Type B pancreatic cell (in vitro differentiated cells): ENCODE measurements at regions not wholly inside any gene's neighbourhood (a gene's known extent, or its start where the extent isn't known, plus 50 kb on each side); places are given as distances from the start of the nearest gene placed in this dataset.

Source experiments
- DNase-seq: peaks from one replicate; pipeline ENCODE4 v3.0.0; 2021; ENCODE audit warnings: mixed read lengths; ENCODE audit not compliant: unreplicated experiment; ENCODE audit errors: extremely low spot score
- H3K27ac Mint-ChIP-seq: 2 replicates; pipeline ENCODE4 v1.8.0; 2021; ENCODE audit warnings: mild to moderate bottlenecking, mixed read lengths
- H3K27me3 Mint-ChIP-seq: 2 replicates; pipeline ENCODE4 v1.8.0; 2021; ENCODE audit warnings: mixed read lengths
- H3K36me3 Mint-ChIP-seq: 2 replicates; pipeline ENCODE4 v1.8.0; 2021; ENCODE audit warnings: mixed read lengths
- H3K4me1 Mint-ChIP-seq: one replicate; pipeline ENCODE4 v1.8.0; 2021; ENCODE audit warnings: mixed read lengths; ENCODE audit not compliant: unreplicated experiment
- H3K4me3 Mint-ChIP-seq: 2 replicates; pipeline ENCODE4 v1.8.0; 2021; ENCODE audit warnings: mild to moderate bottlenecking, mixed read lengths
- H3K9me3 Mint-ChIP-seq: 2 replicates; pipeline ENCODE4 v1.8.0; 2021; ENCODE audit warnings: mixed read lengths
- CTCF ChIP-seq: fragments of 200-600 bp; sonication (generic); conservative IDR thresholded peaks from 2 replicates; pipeline ENCODE4 v1.5.0; 2021; ENCODE audit warnings: antibody characterized with exemption, mild to moderate bottlenecking

- no peaks in the 10 kb centered on the region for H3K36me3 Mint-ChIP-seq
- no peak overlapping the region for H3K27ac Mint-ChIP-seq
Measured at GRCh38 chr1:244941121-244941520, 76.8 kb upstream of the HNRNPU start.

GRCh38 chr1:244937099-244937498 lies 72.8 kb upstream of the HNRNPU start:
- H3K36me3 Mint-ChIP-seq, result no peaks in the 10 kb centered on the region
- no peak overlapping the region for H3K4me3 Mint-ChIP-seq
- no peaks in the 10 kb centered on the region for H3K4me1 Mint-ChIP-seq
- no peak for TF ChIP-seq CTCF
- no peak for DNase-seq
- H3K9me3 Mint-ChIP-seq, result no peaks in the 10 kb centered on the region
- H3K27me3 Mint-ChIP-seq, result no peaks in the 10 kb centered on the region
- H3K27ac Mint-ChIP-seq, result no peak overlapping the region

More at GRCh38 chr1:244941121-244941520, 76.8 kb upstream of the HNRNPU start:
- H3K4me1 Mint-ChIP-seq, result no peaks in the 10 kb centered on the region
- no peak overlapping the region for H3K4me3 Mint-ChIP-seq
- no peak for DNase-seq
- TF ChIP-seq CTCF, result no peak
- no peaks in the 10 kb centered on the region for H3K9me3 Mint-ChIP-seq
- H3K27me3 Mint-ChIP-seq, result no peaks in the 10 kb centered on the region

GRCh38 chr1:244920911-244921761 lies 56.8 kb upstream of the HNRNPU start:
- peaks cover 6% of the 10 kb centered on the region for H3K4me1 Mint-ChIP-seq
- no peak overlapping the region for H3K27ac Mint-ChIP-seq
- no peak for TF ChIP-seq CTCF
- DNase-seq, result no peak
- peaks cover 31% of the 10 kb centered on the region for H3K27me3 Mint-ChIP-seq
- H3K9me3 Mint-ChIP-seq, result no peaks in the 10 kb centered on the region
- H3K4me3 Mint-ChIP-seq, result no peak overlapping the region
- H3K36me3 Mint-ChIP-seq, result no peaks in the 10 kb centered on the region

- Mint-ChIP-seq H3K4me1 (peaks cover 6% of the 10 kb centered on the region), H3K27me3 (peaks cover 31% of the 10 kb centered on the region), H3K27ac (no peak overlapping the region), H3K36me3 (no peaks in the 10 kb centered on the region), H3K4me3 (peak overlapping the region; percentile 90), H3K9me3 (no peaks in the 10 kb centered on the region)
- no peak for DNase-seq
- TF ChIP-seq CTCF, result no peak
Measured at GRCh38 chr1:244919320-244920282, 55.3 kb upstream of the HNRNPU start.

- H3K4me3 Mint-ChIP-seq, result peak overlapping the region; percentile 90
- TF ChIP-seq CTCF, result no peak
- peaks cover 6% of the 10 kb centered on the region for H3K4me1 Mint-ChIP-seq
- H3K27ac Mint-ChIP-seq, result no peak overlapping the region
- no peaks in the 10 kb centered on the region for H3K36me3 Mint-ChIP-seq
- no peak for DNase-seq
- H3K27me3 Mint-ChIP-seq, result peaks cover 31% of the 10 kb centered on the region
- no peaks in the 10 kb centered on the region for H3K9me3 Mint-ChIP-seq
Measured at GRCh38 chr1:244918421-244919319, 54.3 kb upstream of the HNRNPU start.
